IPS-20b (cell line): ENCODE measurements at regions not wholly inside any gene's neighbourhood (a gene's known extent, or its start where the extent isn't known, plus 50 kb on each side); places are given as distances from the start of the nearest gene placed in this dataset.

Experiments used
- H3K27ac ChIP-seq: one replicate; pipeline ENCODE4 v1.5.1; 2013; ENCODE audit warnings: low read length
- H3K27me3 ChIP-seq: 2 replicates; pipeline ENCODE4 v1.6.1; 2013; ENCODE audit warnings: mild to moderate bottlenecking, low read length, inconsistent platforms; ENCODE audit not compliant: insufficient read depth
- H3K36me3 ChIP-seq: 2 replicates; pipeline ENCODE4 v1.6.1; 2013; ENCODE audit warnings: low read depth, mild to moderate bottlenecking, inconsistent platforms, low read length, moderate library complexity; ENCODE audit not compliant: insufficient read depth
- H3K4me1 ChIP-seq: 2 replicates; pipeline ENCODE4 v1.6.1; 2013; ENCODE audit warnings: mild to moderate bottlenecking, control low read depth, inconsistent platforms, low read length, moderate library complexity; ENCODE audit not compliant: insufficient read depth
- H3K4me3 ChIP-seq: 2 replicates; pipeline ENCODE4 v1.5.1; 2013; ENCODE audit warnings: mild to moderate bottlenecking, low read length, inconsistent platforms
- H3K9ac ChIP-seq: 2 replicates; pipeline ENCODE4 v1.6.1; 2013; ENCODE audit warnings: low read depth, mild to moderate bottlenecking, inconsistent platforms, low read length, moderate library complexity
- H3K9me3 ChIP-seq: 2 replicates; pipeline ENCODE4 v1.6.1; 2013; ENCODE audit warnings: mild to moderate bottlenecking, low read depth, low read length, inconsistent platforms; ENCODE audit not compliant: insufficient read depth

GRCh38 chr17:77890771-77891170 lies 67.7 kb upstream of the TNRC6C start:
- Histone ChIP-seq H3K27ac (no peak overlapping the region), H3K36me3 (no peaks in the 10 kb centered on the region), H3K9me3 (no peaks in the 10 kb centered on the region), H3K9ac (no peak overlapping the region), H3K4me3 (no peak overlapping the region), H3K4me1 (no peaks in the 10 kb centered on the region), H3K27me3 (peaks cover 39% of the 10 kb centered on the region; the same call in 1 of the 2 replicates)

- Histone ChIP-seq H3K9ac (no peak overlapping the region), H3K36me3 (no peaks in the 10 kb centered on the region), H3K4me1 (no peaks in the 10 kb centered on the region), H3K9me3 (no peaks in the 10 kb centered on the region), H3K27me3 (peaks cover 31% of the 10 kb centered on the region; the same call in 1 of the 2 replicates), H3K4me3 (no peak overlapping the region), H3K27ac (no peak overlapping the region)
These were observed 66.9 kb upstream of the TNRC6C start for GRCh38 chr17:77891602-77892001.

- H3K27me3 ChIP-seq: peaks cover 27% of the 10 kb centered on the region; the same call in 1 of the 2 replicates
- no peak overlapping the region for H3K27ac ChIP-seq
- H3K4me3 ChIP-seq: no peak overlapping the region
- H3K9me3 ChIP-seq: no peaks in the 10 kb centered on the region
- no peaks in the 10 kb centered on the region for H3K36me3 ChIP-seq
- H3K9ac ChIP-seq: no peak overlapping the region
- H3K4me1 ChIP-seq: no peaks in the 10 kb centered on the region
These were observed 66.5 kb upstream of the TNRC6C start for GRCh38 chr17:77892031-77892430.

GRCh38 chr17:77892469-77893143 lies 65.9 kb upstream of the TNRC6C start:
- H3K27me3 ChIP-seq: peaks cover 21% of the 10 kb centered on the region; the same call in 1 of the 2 replicates
- H3K4me1 ChIP-seq: no peaks in the 10 kb centered on the region
- H3K9me3 ChIP-seq: no peaks in the 10 kb centered on the region
- H3K9ac ChIP-seq: no peak overlapping the region
- H3K36me3 ChIP-seq: no peaks in the 10 kb centered on the region
- no peak overlapping the region for H3K27ac ChIP-seq
- no peak overlapping the region for H3K4me3 ChIP-seq

- no peaks in the 10 kb centered on the region for H3K4me1 ChIP-seq
- no peaks in the 10 kb centered on the region for H3K9me3 ChIP-seq
- H3K4me3 ChIP-seq: no peak overlapping the region
- no peak overlapping the region for H3K9ac ChIP-seq
- H3K36me3 ChIP-seq: no peaks in the 10 kb centered on the region
- no peak overlapping the region for H3K27ac ChIP-seq
- H3K27me3 ChIP-seq: peaks cover 13% of the 10 kb centered on the region; the same call in 1 of the 2 replicates
These were observed 65.1 kb upstream of the TNRC6C start for GRCh38 chr17:77893144-77894044.

GRCh38 chr17:77894126-77894956 lies 64.2 kb upstream of the TNRC6C start:
- peaks cover 5% of the 10 kb centered on the region; the same call in 1 of the 2 replicates for H3K27me3 ChIP-seq
- H3K27ac ChIP-seq: no peak overlapping the region
- no peak overlapping the region for H3K9ac ChIP-seq
- H3K9me3 ChIP-seq: no peaks in the 10 kb centered on the region
- H3K4me3 ChIP-seq: no peak overlapping the region
- H3K4me1 ChIP-seq: no peaks in the 10 kb centered on the region
- H3K36me3 ChIP-seq: no peaks in the 10 kb centered on the region

- Histone ChIP-seq H3K4me1 (no peaks in the 10 kb centered on the region), H3K27ac (no peak overlapping the region), H3K4me3 (no peak overlapping the region), H3K27me3 (no peaks in the 10 kb centered on the region), H3K9ac (no peak overlapping the region), H3K9me3 (no peaks in the 10 kb centered on the region), H3K36me3 (no peaks in the 10 kb centered on the region)
These were observed 60.7 kb upstream of the TNRC6C start for GRCh38 chr17:77897741-77898301.

GRCh38 chr17:77898521-77899434 lies 59.7 kb upstream of the TNRC6C start:
- no peak overlapping the region for H3K4me3 ChIP-seq
- H3K27me3 ChIP-seq: no peaks in the 10 kb centered on the region
- no peak overlapping the region for H3K9ac ChIP-seq
- H3K36me3 ChIP-seq: no peaks in the 10 kb centered on the region
- no peaks in the 10 kb centered on the region for H3K4me1 ChIP-seq
- no peak overlapping the region for H3K27ac ChIP-seq
- no peaks in the 10 kb centered on the region for H3K9me3 ChIP-seq

GRCh38 chr17:77899498-77899897 lies 59.0 kb upstream of the TNRC6C start:
- H3K4me1 ChIP-seq: no peaks in the 10 kb centered on the region
- H3K9ac ChIP-seq: no peak overlapping the region
- no peaks in the 10 kb centered on the region for H3K27me3 ChIP-seq
- no peaks in the 10 kb centered on the region for H3K36me3 ChIP-seq
- H3K27ac ChIP-seq: no peak overlapping the region
- H3K9me3 ChIP-seq: no peaks in the 10 kb centered on the region
- no peak overlapping the region for H3K4me3 ChIP-seq

GRCh38 chr17:77901481-77901880 lies 57.0 kb upstream of the TNRC6C start:
- Histone ChIP-seq H3K27ac (no peak overlapping the region), H3K27me3 (no peaks in the 10 kb centered on the region), H3K9ac (no peak overlapping the region), H3K4me1 (no peaks in the 10 kb centered on the region), H3K36me3 (no peaks in the 10 kb centered on the region), H3K4me3 (no peak overlapping the region), H3K9me3 (no peaks in the 10 kb centered on the region)
